Keratinocyte (primary cell): ENCODE measurements at regions not wholly inside any gene's neighbourhood (a gene's known extent, or its start where the extent isn't known, plus 50 kb on each side); places are given as distances from the start of the nearest gene placed in this dataset.

Experiments
- EZH2 ChIP-seq: IDR thresholded peaks from one replicate; pipeline ENCODE4 v1.6.1; 2012; ENCODE audit warnings: inconsistent platforms, mild to moderate bottlenecking, low read length, moderate library complexity
- TF ChIP-seq, protein P1 (sequence below), 3 experiments: IDR thresholded peaks in 1 of 3; conservative IDR thresholded peaks in 1 of 3; optimal IDR thresholded peaks in 1 of 3; 2 replicates in 2 of 3; 3 replicates in 1 of 3; pipeline versions ENCODE3 to v1.5.1; 2011; ENCODE audit warnings: low read length in 3 of 3, mild to moderate bottlenecking in 3 of 3, moderate library complexity in 2 of 3, control low read depth in 1 of 3, inconsistent platforms in 1 of 3; ENCODE audit not compliant: insufficient read depth in 2 of 3; ENCODE audit errors: extremely low read depth in 1 of 3

DNA sequence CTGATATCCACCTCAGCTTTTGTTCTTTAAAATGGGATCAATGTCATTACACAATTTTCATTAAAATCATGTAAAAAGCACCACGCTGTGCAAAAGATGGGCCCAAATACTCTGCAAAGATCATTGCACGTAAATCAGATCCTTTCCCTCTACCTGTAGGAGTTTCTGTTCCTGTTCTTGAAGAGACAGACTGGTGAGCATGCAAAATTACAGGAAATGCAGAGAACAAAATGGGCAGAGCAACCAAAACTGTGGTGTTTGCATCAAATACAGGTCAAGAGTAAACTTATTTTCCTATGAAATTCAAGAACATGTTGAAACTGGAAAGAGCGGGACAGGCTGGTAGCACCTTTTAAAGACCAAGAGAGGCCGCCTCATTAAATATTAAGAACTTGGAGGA is 294.9 kb upstream of the ADGRL2 start:
- TF ChIP-seq, protein P1, sequence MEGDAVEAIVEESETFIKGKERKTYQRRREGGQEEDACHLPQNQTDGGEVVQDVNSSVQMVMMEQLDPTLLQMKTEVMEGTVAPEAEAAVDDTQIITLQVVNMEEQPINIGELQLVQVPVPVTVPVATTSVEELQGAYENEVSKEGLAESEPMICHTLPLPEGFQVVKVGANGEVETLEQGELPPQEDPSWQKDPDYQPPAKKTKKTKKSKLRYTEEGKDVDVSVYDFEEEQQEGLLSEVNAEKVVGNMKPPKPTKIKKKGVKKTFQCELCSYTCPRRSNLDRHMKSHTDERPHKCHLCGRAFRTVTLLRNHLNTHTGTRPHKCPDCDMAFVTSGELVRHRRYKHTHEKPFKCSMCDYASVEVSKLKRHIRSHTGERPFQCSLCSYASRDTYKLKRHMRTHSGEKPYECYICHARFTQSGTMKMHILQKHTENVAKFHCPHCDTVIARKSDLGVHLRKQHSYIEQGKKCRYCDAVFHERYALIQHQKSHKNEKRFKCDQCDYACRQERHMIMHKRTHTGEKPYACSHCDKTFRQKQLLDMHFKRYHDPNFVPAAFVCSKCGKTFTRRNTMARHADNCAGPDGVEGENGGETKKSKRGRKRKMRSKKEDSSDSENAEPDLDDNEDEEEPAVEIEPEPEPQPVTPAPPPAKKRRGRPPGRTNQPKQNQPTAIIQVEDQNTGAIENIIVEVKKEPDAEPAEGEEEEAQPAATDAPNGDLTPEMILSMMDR (optimal IDR thresholded peaks at IDR 0.05 in 1 of 3, IDR thresholded peaks at IDR 0.05 in 1 of 3, conservative IDR thresholded peaks at IDR 0.05 in 1 of 3; ENCODE audit: extremely low read depth in 1 of 3, insufficient read depth in 2 of 3, low read length in 3 of 3) = no peak
- TF ChIP-seq EZH2 = no peak
